AG09319 (cell line): ENCODE measurements at regions not wholly inside any gene's neighbourhood (a gene's known extent, or its start where the extent isn't known, plus 50 kb on each side); places are given as distances from the start of the nearest gene placed in this dataset.
"Not testable (repeated sequence)": the region's sequence is repeated elsewhere in the genome, so short reads cannot be mapped to it uniquely, and the experiment has no call there.

ENCODE experiments used
- DNase-seq: peaks from one replicate; pipeline ENCODE4 v3.0.0-alpha.2; 2010; ENCODE audit warnings: low read depth; ENCODE audit errors: extremely low read depth
- TF ChIP-seq, protein P1 (sequence below): IDR thresholded peaks from 2 replicates; pipeline ENCODE4 v1.5.1; 2011; ENCODE audit warnings: low read depth, mild to moderate bottlenecking, inconsistent platforms, low read length, moderate library complexity

DNA sequence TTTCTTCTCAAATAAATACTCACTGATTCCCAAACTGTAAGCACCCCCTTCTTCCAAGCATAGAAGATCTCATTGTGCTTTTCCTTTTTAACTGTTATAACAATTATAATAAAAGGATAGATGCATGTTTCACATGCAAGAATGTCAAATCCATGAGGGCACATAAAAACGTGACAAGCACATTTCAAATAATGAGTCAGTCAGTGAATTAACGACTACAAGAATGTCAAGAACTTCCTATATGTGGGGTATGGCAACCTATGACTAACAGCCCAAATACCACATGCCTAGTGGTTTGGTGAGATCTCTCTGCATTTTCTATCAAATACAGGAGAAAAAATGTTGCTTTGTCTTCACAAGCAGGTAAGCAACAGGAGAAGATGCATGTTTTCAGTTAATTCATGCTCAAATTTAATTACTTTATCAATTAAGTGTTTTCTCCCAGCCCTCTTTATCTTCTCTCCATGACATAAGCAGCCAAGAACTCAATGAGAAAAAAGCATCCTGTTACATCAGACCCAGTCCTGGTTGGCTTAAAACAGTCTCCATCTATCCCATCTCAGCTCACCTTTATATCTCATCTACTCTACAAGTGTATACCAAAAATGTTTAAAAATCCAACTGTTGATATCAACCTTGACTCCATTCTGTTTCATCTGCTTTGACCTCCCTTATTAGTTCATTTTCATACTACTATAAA lies 181.5 kb upstream of the LMCD1 start:
- DNase-seq, result no peak
- TF ChIP-seq, protein P1, sequence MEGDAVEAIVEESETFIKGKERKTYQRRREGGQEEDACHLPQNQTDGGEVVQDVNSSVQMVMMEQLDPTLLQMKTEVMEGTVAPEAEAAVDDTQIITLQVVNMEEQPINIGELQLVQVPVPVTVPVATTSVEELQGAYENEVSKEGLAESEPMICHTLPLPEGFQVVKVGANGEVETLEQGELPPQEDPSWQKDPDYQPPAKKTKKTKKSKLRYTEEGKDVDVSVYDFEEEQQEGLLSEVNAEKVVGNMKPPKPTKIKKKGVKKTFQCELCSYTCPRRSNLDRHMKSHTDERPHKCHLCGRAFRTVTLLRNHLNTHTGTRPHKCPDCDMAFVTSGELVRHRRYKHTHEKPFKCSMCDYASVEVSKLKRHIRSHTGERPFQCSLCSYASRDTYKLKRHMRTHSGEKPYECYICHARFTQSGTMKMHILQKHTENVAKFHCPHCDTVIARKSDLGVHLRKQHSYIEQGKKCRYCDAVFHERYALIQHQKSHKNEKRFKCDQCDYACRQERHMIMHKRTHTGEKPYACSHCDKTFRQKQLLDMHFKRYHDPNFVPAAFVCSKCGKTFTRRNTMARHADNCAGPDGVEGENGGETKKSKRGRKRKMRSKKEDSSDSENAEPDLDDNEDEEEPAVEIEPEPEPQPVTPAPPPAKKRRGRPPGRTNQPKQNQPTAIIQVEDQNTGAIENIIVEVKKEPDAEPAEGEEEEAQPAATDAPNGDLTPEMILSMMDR, result no peak

DNA sequence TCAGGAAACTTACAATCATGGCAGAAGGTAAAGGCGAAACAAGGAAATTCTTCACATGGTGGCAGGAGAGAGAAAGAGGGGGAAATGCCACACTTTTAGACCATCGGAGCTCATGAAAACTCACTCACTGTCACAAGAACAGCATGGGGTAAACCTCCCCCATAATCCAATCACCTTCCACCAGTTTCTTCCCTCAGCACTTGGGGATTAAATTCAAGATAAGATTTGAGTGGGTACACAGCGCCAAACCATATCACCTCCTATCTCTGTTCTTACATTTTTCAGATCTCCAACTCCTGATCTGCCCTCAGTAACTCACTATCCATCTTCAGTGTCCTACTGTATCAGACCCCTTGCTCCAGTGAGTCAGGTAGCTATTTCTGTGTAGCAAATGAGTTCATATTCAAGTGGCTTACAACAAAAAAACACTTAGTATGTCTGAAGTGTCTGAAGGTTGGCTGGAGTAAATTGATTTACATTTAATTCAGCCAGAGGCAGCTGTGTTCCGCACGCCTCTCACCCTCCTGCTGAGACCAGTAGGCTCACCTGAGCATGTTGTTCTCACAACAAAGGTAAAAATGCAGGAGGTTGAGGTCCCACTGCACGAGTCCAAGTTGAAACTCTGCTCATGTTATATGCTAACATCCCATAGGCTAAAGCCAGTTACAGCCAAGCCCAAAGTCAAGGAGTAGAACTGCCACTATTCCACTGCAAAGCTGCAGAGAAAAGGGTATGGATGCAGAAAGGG lies 180.7 kb upstream of the LMCD1 start:
- DNase-seq, result no peak
- TF ChIP-seq, protein P1, result no peak

DNA sequence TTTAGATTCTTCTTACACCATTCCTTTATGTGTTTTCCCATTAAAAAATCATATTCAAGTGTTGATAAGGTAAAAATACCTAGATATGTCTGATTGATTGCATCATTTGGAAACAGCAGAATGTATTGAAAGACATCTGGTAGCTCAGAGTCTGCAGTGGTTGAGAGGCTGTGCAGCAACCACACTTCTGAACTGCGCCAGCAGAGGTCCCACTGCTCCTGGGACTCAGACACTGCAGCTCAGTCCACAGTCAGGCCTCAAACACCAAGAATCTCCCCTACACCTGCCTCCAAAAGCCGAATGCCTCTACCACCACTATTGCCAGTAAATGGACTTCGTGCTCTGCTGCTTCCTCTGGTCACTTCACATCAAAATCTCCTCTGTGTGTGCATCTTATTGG lies 176.9 kb upstream of the LMCD1 start:
- TF ChIP-seq, protein P1, result peak; percentile 48
- DNase-seq, result no peak

DNA sequence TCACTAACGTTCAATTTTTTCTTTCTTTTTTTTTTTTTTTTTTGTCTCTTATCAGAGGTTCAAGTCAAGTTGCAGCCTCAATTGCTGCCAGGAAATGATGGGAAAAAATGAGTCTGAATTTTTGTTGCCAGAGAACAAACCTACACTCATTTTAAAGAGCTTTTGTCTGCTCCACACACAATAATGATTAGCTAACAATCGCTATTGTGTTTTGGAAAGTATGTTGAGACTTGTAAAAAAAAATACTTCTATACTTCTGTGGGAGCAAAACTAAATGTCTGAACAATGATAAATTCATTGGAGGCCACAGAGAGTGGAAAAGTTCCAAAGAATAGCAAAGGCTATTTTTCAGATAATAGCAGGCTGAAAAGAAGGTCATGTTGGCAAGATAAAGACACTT lies 176.3 kb upstream of the LMCD1 start:
- no peak for DNase-seq
- TF ChIP-seq, protein P1, result no peak

DNA sequence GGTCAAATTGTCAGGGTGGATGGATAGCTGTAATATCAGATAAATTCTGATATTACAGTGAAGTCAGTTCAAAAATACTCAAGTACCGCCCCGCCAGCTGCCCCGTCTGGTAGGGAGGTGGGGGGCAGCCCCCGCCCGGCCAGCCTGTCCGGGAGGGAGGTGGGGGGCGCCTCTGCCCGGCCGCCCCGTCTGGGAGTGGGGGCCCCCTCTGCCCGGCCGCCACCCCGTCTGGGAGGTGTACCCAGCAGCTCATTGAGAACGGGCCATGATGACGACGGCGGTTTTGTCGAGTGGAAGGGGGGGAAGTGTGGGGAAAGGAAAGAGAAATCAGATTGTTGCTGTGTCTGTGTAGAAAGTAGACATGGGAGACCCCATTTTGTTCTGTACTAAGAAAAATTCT lies 175.8 kb upstream of the LMCD1 start:
- DNase-seq, result not testable (repeated sequence)

DNA sequence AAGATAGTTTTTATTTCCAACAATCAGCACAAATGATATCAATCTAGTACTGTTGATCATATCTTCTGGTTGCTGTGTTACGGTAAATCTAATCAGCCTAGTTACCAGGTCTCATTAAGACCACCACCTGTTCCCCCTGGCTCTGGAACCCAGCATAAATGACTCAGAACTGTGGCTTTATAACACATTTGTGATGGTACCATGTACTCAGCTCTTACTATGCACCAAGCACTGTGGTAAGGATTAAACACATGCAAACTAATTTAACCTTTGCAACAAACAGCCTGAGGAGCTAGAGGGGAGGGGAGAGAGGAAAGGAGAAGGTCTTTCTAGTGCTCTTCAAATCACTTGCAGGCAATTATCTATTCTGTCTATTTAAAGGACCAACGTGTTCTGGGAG lies 173.9 kb upstream of the LMCD1 start:
- TF ChIP-seq, protein P1, result no peak
- no peak for DNase-seq

DNA sequence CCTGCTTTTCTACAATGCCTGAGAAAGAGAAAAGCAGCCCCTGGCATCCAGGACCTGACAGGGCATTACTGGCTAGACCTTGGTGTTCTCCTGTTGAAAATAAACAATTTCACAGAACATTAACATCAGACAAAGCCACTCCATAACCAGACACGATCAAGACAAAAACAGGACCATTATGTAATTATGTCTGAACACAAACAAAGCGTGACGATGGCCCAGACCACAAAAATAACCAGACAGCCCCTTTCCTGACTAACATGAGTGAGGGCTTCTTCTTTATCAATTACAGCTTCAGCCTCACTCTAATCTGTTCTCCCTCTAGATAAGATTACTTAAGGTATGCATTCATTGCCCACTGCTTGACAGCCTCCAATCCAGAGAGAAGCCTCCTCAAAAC lies 172.7 kb upstream of the LMCD1 start:
- DNase-seq, result no peak
- TF ChIP-seq, protein P1, result no peak

DNA sequence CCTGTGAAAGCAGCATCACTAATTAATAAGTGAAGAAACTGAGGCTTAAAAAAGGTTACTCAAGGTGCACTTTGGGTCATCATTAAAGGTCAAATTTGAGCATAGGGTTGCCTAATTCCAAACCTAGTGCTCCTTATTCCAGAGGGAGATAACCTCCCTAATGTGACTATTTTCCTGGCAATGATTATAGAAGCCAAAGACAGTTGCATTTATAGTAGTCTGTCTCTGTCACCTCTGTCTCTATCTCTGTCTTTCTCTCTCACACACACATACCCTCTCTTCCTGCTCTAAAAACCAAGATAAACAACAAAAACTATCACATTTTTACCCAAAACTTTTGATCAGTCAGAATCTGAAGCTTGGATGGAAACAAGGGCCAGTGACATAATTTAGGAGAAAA lies 172.0 kb upstream of the LMCD1 start:
- no peak for DNase-seq
- TF ChIP-seq, protein P1, result no peak
